ENCODE measurements at regions not wholly inside any gene's neighbourhood (a gene's known extent, or its start where the extent isn't known, plus 50 kb on each side); places are given as distances from the start of the nearest gene placed in this dataset.

GRCh38 chr7:13454916-13455592 lies 534.4 kb downstream of the ETV1 start:
- TF ChIP-seq FOXP2 (optimal IDR thresholded peaks at IDR 0.05; ENCODE audit: borderline replicate concordance, extremely low read depth, extremely low read length, insufficient read depth) (no peak), POLR2AphosphoS5 (IDR thresholded peaks at IDR 0.05; ENCODE audit: low read depth, low read length) (no peak), SIN3A (IDR thresholded peaks at IDR 0.05; ENCODE audit: borderline replicate concordance, insufficient read depth, low read length) (no peak), REST (IDR thresholded peaks at IDR 0.05; ENCODE audit: insufficient read depth in 1 of 2, low read depth in 2 of 2, low read length in 2 of 2) (no peak), TAF1 (IDR thresholded peaks at IDR 0.05; ENCODE audit: borderline replicate concordance, insufficient read depth, low read length) (no peak)

- TF ChIP-seq FOXP2 (optimal IDR thresholded peaks at IDR 0.05; ENCODE audit: borderline replicate concordance, extremely low read depth, extremely low read length, insufficient read depth) (no peak), TAF1 (IDR thresholded peaks at IDR 0.05; ENCODE audit: borderline replicate concordance, insufficient read depth, low read length) (no peak), REST (IDR thresholded peaks at IDR 0.05; ENCODE audit: insufficient read depth in 1 of 2, low read depth in 2 of 2, low read length in 2 of 2) (no peak), SIN3A (IDR thresholded peaks at IDR 0.05; ENCODE audit: borderline replicate concordance, insufficient read depth, low read length) (no peak), POLR2AphosphoS5 (IDR thresholded peaks at IDR 0.05; ENCODE audit: low read depth, low read length) (no peak)
Measured at GRCh38 chr7:13457790-13458189, 531.7 kb downstream of the ETV1 start.

- peak in 1 of 2 experiments; percentile 67; a peak in 1 of 4 replicates for TF ChIP-seq REST (IDR thresholded peaks at IDR 0.05; ENCODE audit: insufficient read depth in 1 of 2, low read depth in 2 of 2, low read length in 2 of 2)
- TF ChIP-seq TAF1 (IDR thresholded peaks at IDR 0.05; ENCODE audit: borderline replicate concordance, insufficient read depth, low read length): peak; percentile 50; the same call in 1 of the 2 replicates
- peak; percentile 81 for TF ChIP-seq POLR2AphosphoS5 (IDR thresholded peaks at IDR 0.05; ENCODE audit: low read depth, low read length)
- TF ChIP-seq FOXP2 (optimal IDR thresholded peaks at IDR 0.05; ENCODE audit: borderline replicate concordance, extremely low read depth, extremely low read length, insufficient read depth): no peak
- TF ChIP-seq SIN3A (IDR thresholded peaks at IDR 0.05; ENCODE audit: borderline replicate concordance, insufficient read depth, low read length): peak; percentile 43; the same call in 1 of the 2 replicates
Measured at GRCh38 chr7:13466874-13467547, 522.5 kb downstream of the ETV1 start.

DNA sequence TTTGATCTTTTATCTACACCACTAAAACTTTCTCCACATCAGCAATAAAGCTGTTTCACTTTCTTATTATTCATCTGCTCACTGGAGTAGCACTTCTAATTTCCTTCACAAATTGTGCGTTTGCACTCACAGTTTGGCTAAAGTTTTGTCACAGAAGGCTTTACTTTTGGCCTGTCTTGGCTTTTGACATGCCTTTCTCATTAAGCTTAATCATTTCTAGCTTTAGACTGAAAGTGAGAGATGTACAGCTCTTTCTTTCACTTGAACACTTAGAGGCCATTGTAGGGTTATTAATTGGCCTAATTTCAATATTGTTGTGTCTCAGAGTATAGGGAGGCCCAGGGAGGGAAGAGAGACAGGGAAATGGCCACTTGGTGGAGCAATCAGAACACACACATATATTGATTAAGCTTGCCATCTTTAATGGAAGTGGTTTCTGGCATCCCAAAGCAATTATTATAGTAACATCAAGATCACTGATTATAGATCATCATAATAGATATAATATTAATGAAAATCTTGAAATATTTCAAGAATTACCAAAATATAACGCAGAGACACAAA lies 512.5 kb downstream of the ETV1 start:
- TF ChIP-seq REST (IDR thresholded peaks at IDR 0.05; ENCODE audit: insufficient read depth in 1 of 2, low read depth in 2 of 2, low read length in 2 of 2) (no peak), TAF1 (IDR thresholded peaks at IDR 0.05; ENCODE audit: borderline replicate concordance, insufficient read depth, low read length) (no peak), POLR2AphosphoS5 (IDR thresholded peaks at IDR 0.05; ENCODE audit: low read depth, low read length) (no peak), FOXP2 (optimal IDR thresholded peaks at IDR 0.05; ENCODE audit: borderline replicate concordance, extremely low read depth, extremely low read length, insufficient read depth) (no peak), SIN3A (IDR thresholded peaks at IDR 0.05; ENCODE audit: borderline replicate concordance, insufficient read depth, low read length) (no peak)
